NOMO-1 (cell line): ENCODE measurements at regions not wholly inside any gene's neighbourhood (a gene's known extent, or its start where the extent isn't known, plus 50 kb on each side); places are given as distances from the start of the nearest gene placed in this dataset.
A peak's percentile ranks its signal among the peaks of the same experiment; 100 is the strongest.

Source experiments
- DNase-seq, 2 experiments: peaks; one replicate each; lab custom pipeline; 2025; ENCODE audit not compliant: unreplicated experiment in 2 of 2; lab: John Stamatoyannopoulos, UW

DNA sequence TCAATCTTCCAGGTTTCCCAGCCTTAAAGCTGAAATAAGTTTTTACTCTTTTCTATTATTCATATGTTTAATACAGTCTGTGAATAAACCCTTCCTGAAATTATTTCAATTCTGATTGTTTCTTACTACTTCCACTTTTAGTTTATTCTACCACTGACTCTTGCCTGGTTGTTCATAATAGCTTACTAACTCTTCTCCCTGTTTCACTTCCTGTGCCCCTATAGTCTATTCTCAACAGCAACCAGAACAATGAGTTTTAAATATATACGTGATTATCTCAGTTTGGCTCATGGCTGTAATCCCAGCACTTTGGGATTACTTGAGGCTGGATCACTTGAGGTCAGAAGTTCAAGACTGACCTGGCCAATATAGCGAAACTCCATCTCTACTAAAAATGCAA lies 408.0 kb upstream of the SPOCK3 start:
- no peak for DNase-seq

DNA sequence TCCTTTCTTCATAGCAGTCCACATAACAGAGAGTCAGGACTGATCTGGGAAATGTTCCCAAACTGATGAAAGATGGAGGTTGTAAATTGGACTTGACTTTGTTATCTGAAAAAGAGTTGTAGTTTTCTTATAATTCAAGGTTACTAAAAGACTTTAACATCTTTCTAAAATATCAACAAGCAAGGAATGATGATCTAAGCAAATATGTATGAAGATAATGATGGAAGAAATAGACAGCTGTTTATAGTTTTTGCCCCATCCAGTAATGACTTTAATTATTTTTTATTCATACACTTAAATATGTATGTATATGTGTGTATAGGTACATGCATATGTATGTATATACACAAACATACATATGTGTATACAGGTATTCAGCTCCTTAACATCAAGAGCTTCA lies 411.1 kb upstream of the SPOCK3 start:
- no peak for DNase-seq

DNA sequence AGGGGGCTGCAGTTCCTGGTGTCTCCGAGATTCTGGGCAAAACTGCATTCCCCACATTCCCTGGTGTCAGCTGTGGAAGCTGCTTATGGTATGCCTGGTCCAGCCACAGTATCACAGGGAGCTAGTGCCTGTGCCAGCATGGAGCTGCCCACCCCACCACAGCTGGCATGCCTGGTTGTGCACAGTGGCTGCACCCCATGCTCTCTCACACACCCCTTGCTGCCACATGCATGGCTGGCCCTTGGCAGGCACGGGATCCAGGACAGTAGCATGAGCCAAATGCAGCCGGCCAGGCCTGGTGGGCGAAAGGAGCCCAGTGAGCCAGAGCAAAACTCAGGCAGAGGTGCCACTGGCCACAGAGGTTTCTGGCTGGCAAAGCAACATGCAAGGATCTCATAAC lies 418.0 kb upstream of the SPOCK3 start:
- DNase-seq = no peak

DNA sequence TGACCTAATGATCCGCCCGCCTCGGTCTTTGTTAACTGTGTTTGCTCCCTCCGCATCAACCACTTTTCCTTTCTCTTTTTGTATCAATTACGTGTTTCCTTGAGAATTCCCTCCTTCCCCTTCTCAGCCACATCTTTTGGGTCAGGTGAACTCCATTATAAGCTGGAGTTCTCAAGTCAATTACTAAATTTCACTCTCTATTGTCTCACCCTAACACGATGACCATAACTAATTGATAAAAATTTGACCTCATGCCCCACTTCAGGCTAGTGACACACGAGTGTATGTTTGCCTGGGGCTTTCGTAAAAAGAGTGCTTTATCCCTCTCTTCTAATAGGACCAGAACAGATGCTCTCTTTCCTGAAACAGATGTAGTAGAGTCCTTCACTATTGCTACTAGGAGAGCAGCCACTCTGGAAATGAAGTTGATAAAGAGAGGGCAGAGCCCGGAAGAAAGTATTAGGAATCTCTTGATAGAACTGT lies 403.6 kb upstream of the ANXA10 start:
- no peak for DNase-seq

DNA sequence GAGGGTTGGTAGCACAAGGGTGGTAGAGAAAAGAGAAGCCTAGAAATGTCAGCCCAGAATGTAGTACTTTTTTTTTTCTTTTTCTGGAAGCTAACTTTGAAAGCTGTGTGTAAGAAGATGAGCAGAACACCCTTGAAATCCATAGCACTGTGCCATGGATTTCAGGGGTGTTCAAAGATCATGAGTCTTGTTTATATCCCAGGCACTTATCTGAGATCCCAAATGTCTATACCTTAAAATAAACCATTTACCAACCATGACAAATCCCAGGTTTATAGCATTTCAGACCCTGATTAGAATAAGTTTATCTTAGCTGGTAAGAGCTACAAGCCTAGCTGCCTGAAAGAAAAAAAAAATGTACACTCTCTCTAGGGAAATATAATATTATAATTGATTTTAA lies 389.9 kb upstream of the ANXA10 start:
- no peak for DNase-seq

DNA sequence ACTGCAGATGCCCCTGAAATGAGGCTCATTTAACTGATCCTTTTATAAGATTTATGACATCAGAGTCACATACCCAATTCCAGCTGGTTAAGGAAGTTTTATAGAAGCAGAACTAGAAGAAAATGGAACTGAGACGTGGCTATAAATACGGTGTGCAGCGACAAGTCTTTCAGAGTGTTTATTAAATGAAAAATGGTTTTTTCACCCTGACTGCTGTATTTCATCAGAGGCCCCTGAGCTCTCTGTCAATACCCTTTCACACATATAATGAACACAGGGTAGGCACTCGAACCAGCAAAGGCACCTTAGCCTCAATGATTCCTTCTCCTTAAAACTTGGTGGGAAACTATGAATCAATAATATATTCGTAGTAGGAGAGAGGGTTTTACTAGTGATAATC lies 380.8 kb upstream of the ANXA10 start:
- no peak for DNase-seq

DNA sequence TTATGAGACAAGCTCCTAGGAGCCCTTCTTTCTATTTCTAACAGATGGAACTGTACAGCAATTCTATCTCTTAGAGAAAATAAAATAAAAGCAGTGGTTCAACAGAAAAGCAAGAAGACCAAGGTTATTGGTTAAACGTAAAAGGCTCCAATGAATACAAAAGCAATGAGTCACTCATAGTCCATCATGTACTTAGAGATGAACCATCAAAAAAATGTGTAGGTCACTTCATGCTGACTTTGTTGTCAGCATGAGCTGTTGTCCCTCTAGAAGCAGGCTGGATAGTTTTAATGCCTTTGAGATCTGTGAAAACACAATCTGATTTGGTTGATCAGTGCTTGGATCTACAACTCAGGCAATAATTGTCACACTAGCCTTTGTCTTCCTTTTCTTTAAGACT lies 378.6 kb upstream of the ANXA10 start:
- no peak for DNase-seq

DNA sequence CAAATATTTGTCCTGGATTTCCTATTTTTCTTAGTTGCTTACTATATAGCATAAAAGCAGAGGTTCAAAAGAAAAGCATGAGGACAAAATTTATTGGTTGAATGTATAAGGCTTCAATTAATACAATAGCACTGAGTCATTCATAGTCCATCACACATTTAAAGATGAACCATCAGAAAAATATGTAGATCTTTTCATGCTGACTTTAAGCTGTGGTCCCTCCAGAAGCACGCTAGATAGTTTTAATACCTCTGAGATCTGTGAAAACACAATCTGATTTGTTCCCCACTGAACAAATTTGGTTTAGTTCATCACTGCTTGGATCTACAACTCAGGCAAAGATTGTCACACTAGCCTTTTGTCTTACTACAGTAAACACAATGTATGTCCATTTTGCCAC lies 377.2 kb upstream of the ANXA10 start:
- no peak for DNase-seq

DNA sequence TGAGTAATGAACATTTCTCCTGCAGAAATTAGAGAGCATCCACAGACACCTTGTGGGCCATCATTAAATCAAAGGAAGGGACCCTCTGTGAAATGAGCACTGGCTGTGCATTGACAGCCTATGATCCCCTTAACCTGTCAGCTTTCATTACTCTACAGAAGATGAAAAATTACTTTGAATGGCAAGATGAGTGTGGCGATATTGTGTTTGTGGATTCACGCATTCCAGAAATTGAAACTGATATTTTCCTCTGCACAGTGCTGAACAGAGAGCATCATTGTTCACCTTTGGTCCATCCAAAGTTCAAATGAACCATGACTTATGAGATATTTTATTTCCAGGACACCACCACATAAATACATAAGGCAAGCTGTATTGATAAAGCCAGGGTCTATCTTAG lies 374.8 kb upstream of the ANXA10 start:
- no peak for DNase-seq

DNA sequence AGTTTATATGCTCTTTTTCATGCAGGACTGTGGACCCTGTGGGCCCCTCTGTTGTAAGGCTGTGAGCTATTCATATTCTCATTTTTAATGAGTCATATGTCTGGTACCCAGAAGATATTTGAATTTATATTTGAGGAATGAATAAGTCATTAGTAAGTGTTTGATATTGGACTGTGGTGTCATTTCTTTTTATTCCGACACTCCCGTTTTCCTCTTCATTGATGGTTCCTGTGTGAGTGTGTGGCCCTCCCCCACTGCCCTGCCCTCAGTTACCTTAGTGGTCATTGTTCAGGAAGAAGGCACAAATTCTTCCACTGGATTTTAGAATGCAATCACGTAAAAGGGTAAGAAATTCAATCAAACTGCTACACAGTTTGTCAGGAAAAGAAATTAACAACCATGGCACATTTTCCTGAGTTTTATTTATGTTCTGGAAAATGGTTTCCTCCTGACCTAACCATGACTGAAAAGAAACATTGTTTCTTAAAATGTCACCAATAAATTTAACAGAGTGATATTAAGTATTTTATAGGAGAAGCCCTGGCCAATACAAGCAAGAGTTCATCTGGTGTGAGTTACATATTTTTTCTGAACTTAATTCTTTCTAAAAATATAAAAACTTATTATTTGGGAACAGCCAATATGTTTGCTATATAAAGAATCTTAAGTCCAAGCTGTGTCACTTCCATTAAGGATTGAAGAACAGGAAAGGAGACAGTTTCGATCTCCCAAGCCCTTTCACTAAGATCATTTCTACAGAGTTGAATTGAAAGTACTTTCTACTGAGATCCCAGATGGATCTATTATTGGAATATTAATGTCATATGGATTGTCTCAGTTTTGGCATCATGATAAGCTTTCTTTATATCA lies 370.5 kb upstream of the ANXA10 start:
- no peak for DNase-seq

DNA sequence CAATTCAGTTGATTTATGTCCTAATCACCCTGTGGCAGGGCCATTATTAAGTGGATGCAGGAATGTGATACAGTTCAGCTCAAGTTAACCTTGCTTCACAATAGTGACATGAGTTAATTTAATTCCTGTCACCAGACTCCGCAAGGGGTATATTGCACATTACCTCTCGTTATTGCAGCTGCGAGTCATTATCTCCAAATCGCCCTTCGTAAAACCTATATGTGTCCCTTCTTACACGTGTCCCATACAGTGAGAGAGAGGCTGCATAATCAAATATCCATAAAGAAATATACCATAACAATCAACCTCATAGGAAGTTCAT lies 369.9 kb upstream of the ANXA10 start:
- no peak for DNase-seq

DNA sequence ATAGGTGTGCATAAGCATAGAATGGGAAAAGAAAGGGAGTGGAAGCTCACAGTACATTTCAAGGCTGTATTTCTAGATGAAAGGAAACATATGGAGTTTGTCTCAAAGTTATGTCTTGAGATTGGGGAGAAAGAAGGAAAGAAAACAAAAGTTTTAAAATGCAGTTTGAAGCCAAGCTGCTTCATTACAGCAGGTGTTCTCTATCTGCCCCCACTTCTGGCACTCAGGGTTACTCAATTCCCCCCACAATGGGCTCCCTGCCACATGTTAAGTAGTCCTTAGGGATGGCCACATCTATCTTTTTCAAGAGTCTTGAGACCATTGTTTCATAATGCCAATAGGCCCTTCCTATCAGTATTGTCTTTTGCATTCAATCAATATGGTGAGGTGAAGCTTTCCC lies 367.4 kb upstream of the ANXA10 start:
- no peak for DNase-seq

DNA sequence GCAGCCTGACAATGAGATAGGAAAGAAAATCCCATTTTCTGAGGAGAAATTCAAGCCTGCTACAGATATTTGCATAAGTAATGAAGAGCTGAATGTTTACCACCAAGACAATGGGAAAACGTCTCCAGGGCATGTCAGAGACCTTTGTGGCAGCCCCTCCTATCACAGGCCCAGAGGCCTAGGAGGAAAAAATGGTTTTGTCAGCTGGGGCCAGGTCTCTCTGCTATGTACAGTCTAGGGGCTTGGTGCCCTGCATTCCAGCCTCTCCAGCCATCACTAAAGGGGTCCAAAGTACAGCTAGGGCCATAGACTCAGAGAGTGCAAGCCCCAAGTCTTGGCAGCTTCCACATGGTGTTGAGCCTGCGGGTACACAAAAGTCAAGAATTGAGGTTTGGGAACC lies 361.6 kb upstream of the ANXA10 start:
- no peak for DNase-seq

DNA sequence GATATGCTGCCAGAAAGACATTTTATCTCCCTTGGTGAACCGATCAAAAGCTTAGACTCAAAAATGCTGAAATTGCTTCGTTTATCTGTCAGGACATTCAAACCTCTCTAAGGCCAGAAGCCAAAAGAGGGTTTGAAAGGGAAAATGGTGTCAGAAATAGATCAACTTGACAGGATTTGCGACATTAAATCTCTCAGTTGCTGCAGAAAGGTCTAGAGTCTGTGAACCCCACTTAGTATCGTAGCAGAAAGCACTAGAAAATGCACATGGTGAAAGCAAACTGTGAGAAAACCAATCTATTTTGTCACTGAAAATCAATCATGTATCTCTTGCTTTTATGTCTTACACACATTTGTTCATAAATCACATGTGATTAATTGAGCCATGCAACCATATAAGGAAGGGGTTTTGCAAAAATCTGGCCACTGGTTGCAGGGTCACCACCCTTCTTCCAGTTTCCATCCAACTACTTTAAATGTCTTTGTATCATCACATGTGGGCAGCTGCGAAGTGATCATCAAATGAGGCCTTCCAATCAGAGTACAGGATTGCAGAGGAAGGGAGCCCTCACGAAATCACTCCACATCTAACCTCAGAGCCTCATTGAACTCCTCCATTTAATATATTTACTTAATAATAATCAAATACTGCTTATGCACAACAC lies 347.2 kb upstream of the ANXA10 start:
- DNase-seq = no peak

DNA sequence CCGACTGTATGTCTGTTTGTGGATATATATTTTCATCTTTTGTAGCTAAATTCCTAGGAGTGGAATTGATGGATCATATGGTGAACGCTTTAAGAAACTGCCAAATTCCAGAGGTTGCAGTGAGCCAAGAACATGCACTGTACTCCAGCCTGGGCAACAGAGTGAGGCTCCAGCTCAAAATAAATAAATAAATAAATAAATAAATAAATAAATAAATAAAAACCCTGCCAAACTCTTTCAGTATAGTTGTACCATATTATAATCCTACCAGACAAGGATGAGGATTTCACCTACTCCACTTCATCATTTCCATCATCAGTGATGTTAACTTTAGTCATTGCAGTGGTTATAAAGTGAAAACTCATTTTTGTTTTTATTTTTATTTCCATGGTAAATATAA lies 325.1 kb upstream of the ANXA10 start:
- DNase-seq = no peak

DNA sequence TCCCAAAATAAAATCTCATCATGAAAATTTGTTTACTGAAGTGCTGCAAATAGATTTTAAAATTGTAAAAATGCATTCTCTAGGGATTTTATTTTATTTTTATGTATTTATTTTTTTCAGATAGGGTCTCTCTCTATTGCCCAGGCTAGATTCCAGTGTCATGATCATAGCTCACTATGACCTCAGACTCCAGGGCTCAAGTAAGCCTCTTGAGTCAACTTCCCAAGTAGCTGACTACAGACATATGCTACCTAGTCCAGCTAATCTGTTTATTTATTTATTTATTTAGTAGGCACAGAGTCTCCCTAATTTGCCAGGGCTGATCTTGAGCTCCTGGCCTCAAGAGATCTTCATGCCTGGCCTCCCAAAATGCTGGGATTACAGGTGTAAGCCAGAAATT lies 317.7 kb upstream of the ANXA10 start:
- no peak for DNase-seq

DNA sequence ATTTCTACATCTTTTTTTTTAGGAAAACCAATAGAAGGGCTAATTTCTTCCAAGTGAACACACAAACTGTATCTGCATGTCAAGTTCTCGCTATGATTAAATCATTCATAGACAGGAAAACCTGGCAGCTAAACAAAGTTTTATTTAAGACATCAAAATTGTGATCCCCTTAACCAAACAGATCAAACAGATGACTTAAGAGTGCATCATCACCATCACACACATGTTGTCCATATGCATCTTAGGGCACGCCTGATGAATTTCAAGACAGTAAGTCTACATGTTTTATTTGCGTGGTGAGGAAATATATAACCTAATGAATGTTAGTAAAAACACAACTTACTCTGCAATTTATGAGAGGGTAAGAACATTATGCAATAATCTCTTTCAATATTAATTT lies 317.0 kb upstream of the ANXA10 start:
- DNase-seq = no peak

DNA sequence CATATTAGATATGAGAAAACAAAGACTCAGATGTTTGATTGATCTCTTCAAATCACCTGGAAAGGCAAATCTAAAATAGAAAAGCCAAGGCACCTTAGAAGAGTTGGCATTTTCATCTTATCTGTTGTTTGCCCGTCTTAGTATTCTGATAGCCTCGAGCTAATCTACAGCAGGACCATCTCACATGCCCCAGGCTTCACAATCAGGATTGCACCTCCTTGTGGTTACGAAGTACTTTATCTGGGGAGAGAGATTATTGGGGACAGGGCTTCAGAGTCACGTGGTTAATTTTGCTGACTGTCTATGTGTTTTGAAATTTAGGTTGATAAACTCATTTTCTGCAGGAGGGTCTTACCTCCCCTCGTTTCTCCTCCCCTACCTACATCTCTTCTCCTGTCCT lies 313.1 kb upstream of the ANXA10 start:
- DNase-seq = no peak

DNA sequence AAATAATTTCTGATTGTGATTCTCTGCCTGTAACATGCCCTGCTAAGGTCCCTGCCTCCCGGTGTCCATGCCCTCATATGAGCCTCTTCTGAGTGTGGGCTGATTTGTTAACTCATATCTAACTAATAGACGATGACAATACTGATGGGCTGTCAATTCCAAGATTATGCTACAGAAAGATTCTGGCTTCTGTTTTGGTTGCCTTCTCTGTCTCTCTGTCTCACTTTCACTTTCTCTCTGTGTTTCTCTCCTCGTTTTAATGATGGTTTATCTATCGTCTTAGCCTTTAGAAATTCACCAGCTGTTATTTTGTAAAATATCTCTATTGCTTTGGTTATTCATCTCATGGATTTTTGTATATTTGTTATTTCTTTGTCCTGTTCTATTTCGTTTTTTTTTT lies 312.5 kb upstream of the ANXA10 start:
- no peak for DNase-seq

DNA sequence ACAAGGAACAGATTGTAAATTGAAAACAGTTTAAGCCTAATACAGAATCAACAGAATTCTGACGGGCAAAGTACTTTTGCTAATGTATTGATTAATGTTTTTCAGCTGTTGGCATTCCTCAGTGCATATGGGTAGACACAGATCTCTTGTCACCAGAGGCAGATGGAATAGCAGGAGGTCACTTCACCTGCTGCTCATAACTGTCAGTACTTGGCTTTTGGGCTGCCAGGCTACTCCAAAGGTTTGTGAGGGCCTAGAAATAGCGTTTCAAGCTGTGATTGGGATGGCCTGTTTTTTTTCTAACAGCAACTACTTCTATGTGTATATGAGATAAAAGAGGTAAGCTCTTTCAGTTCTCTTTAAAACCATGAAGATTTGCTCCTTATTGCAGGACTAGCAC lies 307.5 kb upstream of the ANXA10 start:
- DNase-seq = no peak

DNA sequence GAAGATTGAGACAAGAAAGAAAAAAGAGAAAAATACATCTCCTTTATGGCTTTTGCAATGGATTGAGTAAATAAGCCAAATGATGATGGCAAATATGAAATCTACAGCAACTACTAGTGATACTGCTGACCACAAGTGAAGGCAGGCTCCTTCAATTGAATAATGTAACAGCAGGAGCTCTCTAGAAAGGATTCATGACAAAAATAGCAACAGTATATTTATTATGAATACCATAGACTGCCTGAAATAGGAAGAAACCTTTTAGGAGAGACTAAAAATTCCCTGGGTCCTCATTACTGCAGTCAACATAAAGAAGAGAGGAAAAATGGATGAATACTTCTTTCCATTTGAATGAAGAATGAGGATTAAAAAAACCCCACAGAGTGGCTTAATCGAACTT lies 306.8 kb upstream of the ANXA10 start:
- no peak for DNase-seq

DNA sequence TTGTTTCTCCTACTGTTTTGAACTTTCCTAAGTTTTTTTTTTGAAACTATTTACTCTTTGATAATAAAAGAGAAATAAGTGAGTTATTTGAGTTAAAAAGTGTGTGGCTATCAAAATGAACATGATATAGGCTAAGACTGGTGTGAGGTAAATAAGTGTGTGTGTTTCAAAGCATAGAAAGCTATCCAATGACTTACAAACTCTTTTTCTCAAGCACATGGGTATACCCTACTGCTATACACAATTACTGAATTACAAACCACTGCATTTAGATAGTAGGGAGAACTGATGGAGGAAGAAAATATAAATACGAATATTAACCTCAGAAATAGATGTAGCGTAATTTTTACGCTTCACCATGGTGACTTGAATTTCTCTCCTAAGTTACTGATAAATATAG lies 305.8 kb upstream of the ANXA10 start:
- DNase-seq = peak in 1 of 2 experiments; percentile 16

DNA sequence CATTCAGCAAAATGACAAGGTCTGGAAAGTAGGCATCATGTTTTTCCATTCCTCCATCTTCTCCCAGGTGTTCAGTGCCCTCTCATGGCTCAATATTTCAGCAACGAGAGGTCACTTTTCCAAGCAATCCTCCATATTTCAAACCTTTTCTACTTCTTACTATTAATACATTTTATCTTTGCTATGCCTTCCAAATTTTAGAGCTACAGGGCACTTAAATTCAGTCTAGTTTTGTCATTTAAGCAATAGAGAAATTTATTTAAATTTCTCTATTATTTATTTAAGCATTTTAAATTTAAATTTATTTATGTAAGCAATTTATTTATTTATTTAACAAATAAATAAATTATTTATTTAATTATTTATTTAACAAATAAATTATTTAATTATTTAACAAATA lies 305.1 kb upstream of the ANXA10 start:
- DNase-seq = no peak
